Natural killer cell (primary cell): ENCODE measurements at regions not wholly inside any gene's neighbourhood (a gene's known extent, or its start where the extent isn't known, plus 50 kb on each side); places are given as distances from the start of the nearest gene placed in this dataset.

Experiments
- ATAC-seq, 3 donors: fragments of 150-1000 bp in 2 of 3; fragments of 200-7000 bp in 1 of 3; cut with Tn5 transposase; 1 replicate in 1 of 3; 2 replicates in 2 of 3; pipeline ENCODE4 v1.10.0; 2021; ENCODE audit warnings: mild to moderate bottlenecking in 2 of 3, moderate library complexity in 2 of 3
- DNase-seq, 2 donors: peaks; one replicate each; pipeline versions ENCODE4 v3.0.0 to v3.0.0-alpha.2; 2013 to 2021; ENCODE audit warnings: mixed read lengths in 1 of 2
- H3K27ac ChIP-seq: one replicate; pipeline ENCODE4 v1.5.1; 2013; ENCODE audit warnings: mild to moderate bottlenecking, low read length
- H3K27me3 ChIP-seq: one replicate; pipeline ENCODE4 v1.6.1; 2013; ENCODE audit warnings: low read length; ENCODE audit not compliant: control insufficient read depth, insufficient read depth
- H3K36me3 ChIP-seq: one replicate; pipeline ENCODE4 v1.6.1; 2013; ENCODE audit warnings: low read length; ENCODE audit not compliant: control insufficient read depth, insufficient read depth
- H3K4me1 ChIP-seq: one replicate; pipeline ENCODE4 v1.6.1; 2013; ENCODE audit warnings: low read length; ENCODE audit not compliant: control insufficient read depth, insufficient read depth
- H3K4me3 ChIP-seq: one replicate; pipeline ENCODE4 v1.5.1; 2013; ENCODE audit warnings: low read length
- H3K9me3 ChIP-seq: one replicate; pipeline ENCODE4 v1.6.1; 2013; ENCODE audit warnings: low read length; ENCODE audit not compliant: control insufficient read depth, insufficient read depth
- H3K27ac Mint-ChIP-seq, 2 donors: one replicate each; pipeline ENCODE4 v1.8.0; 2022; ENCODE audit warnings: mild to moderate bottlenecking in 2 of 2, mixed read lengths in 2 of 2, moderate library complexity in 1 of 2
- H3K27me3 Mint-ChIP-seq, 2 donors: one replicate each; pipeline ENCODE4 v1.8.0; 2022; ENCODE audit warnings: low read depth in 2 of 2, mixed read lengths in 2 of 2
- H3K36me3 Mint-ChIP-seq: one replicate; pipeline ENCODE4 v1.8.0; 2022; ENCODE audit warnings: mixed read lengths
- H3K4me1 Mint-ChIP-seq, 2 donors: one replicate each; pipeline ENCODE4 v1.8.0; 2022; ENCODE audit warnings: mixed read lengths in 2 of 2
- H3K4me3 Mint-ChIP-seq: one replicate; pipeline ENCODE4 v1.8.0; 2022; ENCODE audit warnings: mild to moderate bottlenecking, moderate library complexity, mixed read lengths
- H3K9me3 Mint-ChIP-seq, 2 donors: one replicate each; pipeline ENCODE4 v1.8.0; 2022; ENCODE audit warnings: mixed read lengths in 2 of 2
- WGBS: methylation state at CpG from one replicate; pipeline ENCODE4 v1.1.7; 2013; ENCODE audit warnings: missing lambda C conversion rate; ENCODE audit not compliant: insufficient coverage; 5-methylcytosine and 5-hydroxymethylcytosine counted together
- intact Hi-C: fragments of 100-400 bp; cut with micrococcal nuclease; formaldehyde crosslinking; loops from one replicate; pipeline ENCODE4 v1.14.2; 2022
- TF ChIP-seq, protein P1 (sequence below): fragments of 200-600 bp; IDR thresholded peaks from one replicate; pipeline ENCODE4 v1.8.0; 2022; ENCODE audit warnings: antibody characterized with exemption

DNA sequence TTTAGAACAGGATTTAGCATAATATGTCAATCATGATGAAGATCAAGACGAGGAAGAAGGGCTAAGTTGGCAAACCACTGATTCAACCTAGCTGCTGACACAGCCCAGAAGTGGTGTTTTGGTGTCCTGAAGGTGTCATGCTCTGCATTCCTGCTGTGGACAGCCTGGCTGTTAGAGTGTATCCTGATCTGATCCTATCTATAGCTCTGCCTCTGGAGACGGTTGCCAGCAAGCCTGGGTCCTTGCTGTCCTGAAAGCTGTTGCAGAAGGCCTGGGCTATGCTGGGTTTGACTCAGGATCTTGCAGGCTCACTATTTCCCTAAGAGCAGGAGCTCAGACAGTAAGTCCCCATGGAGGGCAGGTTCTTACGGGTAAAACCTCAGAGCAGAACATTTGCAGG lies 416.4 kb downstream of the TSHZ3 start:
- Mint-ChIP-seq H3K36me3 (no peaks in the 10 kb centered on the region), H3K27me3 (peaks cover 0 to 6% of the 10 kb centered on the region in 2 donors), H3K27ac (no peak overlapping the region), H3K4me1 (no peaks in the 10 kb centered on the region), H3K4me3 (no peak overlapping the region), H3K9me3 (no peaks in the 10 kb centered on the region)
- H3K27ac ChIP-seq, result no peak overlapping the region
- intact Hi-C loops, result no loop called here
- DNase-seq (no peak), ATAC-seq (no peak)
- H3K36me3 ChIP-seq, result no peaks in the 10 kb centered on the region
- WGBS, result 71% methylated on average over 3 of the region's 3 CpGs
- H3K9me3 ChIP-seq, result peaks cover under 1% of the 10 kb centered on the region
- TF ChIP-seq, protein P1, sequence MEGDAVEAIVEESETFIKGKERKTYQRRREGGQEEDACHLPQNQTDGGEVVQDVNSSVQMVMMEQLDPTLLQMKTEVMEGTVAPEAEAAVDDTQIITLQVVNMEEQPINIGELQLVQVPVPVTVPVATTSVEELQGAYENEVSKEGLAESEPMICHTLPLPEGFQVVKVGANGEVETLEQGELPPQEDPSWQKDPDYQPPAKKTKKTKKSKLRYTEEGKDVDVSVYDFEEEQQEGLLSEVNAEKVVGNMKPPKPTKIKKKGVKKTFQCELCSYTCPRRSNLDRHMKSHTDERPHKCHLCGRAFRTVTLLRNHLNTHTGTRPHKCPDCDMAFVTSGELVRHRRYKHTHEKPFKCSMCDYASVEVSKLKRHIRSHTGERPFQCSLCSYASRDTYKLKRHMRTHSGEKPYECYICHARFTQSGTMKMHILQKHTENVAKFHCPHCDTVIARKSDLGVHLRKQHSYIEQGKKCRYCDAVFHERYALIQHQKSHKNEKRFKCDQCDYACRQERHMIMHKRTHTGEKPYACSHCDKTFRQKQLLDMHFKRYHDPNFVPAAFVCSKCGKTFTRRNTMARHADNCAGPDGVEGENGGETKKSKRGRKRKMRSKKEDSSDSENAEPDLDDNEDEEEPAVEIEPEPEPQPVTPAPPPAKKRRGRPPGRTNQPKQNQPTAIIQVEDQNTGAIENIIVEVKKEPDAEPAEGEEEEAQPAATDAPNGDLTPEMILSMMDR, result no peak
- no peak overlapping the region for H3K4me3 ChIP-seq
- no peaks in the 10 kb centered on the region for H3K4me1 ChIP-seq
- H3K27me3 ChIP-seq, result no peaks in the 10 kb centered on the region

DNA sequence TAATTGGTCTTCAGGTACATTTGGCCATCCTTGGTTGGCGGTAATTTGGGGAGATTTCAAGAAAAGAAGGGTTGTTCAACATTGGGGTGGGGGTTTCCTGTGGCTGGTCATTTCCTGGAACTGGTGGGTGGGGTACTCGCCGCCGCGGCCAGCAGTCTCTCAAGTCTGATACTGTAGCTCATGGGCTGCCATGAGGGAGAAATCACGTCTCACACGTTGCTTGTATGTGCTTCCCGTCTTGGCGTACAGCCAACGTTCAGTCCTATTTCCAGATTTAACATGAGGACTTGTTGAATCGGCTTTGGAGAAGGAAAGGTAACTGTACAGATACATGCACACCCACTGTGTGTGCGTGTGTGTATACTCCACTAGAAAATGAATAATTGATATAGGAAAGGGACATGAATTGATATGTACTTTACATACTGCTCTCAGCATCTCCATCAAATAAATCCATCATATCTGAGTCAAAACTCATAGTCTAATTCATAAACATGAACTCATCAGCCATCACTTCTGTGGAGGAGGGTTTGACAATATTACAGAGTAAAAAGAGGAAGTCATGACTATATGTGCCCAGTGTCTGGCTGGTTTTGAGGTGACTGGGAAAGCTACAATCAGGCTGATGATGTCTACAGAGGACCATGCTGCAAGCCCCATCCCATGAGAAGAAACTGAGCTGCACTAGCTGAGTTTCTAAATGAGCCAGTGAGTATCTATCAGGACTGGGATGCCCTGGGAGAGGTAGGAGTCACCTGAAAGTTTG lies 418.1 kb downstream of the TSHZ3 start:
- intact Hi-C loops, result no loop called here
- no peaks in the 10 kb centered on the region for H3K4me1 ChIP-seq
- peaks cover 5 to 13% of the 10 kb centered on the region in 2 donors for H3K27me3 Mint-ChIP-seq
- H3K4me3 ChIP-seq, result no peak overlapping the region
- H3K27me3 ChIP-seq, result no peaks in the 10 kb centered on the region
- H3K9me3 Mint-ChIP-seq, result no peaks in the 10 kb centered on the region
- H3K36me3 Mint-ChIP-seq, result no peaks in the 10 kb centered on the region
- no peaks in the 10 kb centered on the region for H3K4me1 Mint-ChIP-seq
- H3K27ac ChIP-seq, result no peak overlapping the region
- H3K9me3 ChIP-seq, result peaks cover 7% of the 10 kb centered on the region
- no peak for DNase-seq
- TF ChIP-seq, protein P1, result no peak
- no peak overlapping the region for H3K27ac Mint-ChIP-seq
- H3K36me3 ChIP-seq, result no peaks in the 10 kb centered on the region
- WGBS, result 68% methylated on average over 11 of the region's 12 CpGs
- no peak for ATAC-seq
- H3K4me3 Mint-ChIP-seq, result no peak overlapping the region

DNA sequence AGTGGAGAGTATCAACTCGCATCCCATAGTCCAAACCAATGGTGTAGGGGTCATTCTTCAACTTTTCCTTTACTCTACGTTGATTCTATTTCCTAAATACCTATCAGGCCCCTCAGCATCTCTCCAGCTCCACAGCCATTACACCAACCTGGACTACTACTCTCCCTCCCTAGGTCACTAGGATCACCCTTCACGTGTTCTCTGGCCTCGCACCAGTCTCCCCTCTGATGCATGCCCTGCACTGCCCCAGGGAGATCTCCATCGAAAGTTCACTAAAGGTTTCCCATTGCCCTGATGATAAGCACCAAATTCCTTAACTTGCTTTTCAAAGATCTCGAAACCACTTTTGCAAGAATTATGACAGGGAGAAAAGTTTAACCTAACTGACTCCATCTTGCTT lies 421.5 kb downstream of the TSHZ3 start:
- Histone ChIP-seq H3K4me1 (no peaks in the 10 kb centered on the region), H3K27me3 (peaks cover 2% of the 10 kb centered on the region), H3K27ac (no peak overlapping the region), H3K36me3 (no peaks in the 10 kb centered on the region), H3K9me3 (peaks cover 7% of the 10 kb centered on the region), H3K4me3 (no peak overlapping the region)
- TF ChIP-seq, protein P1, result no peak
- ATAC-seq (no peak), DNase-seq (no peak)
- Mint-ChIP-seq H3K4me1 (no peaks in the 10 kb centered on the region), H3K9me3 (no peaks in the 10 kb centered on the region), H3K27me3 (peaks cover 5 to 12% of the 10 kb centered on the region in 2 donors), H3K4me3 (no peak overlapping the region), H3K36me3 (no peaks in the 10 kb centered on the region), H3K27ac (no peak overlapping the region)
- 76% methylated on average over 6 of the region's 6 CpGs for WGBS
- intact Hi-C loops, result no loop called here

GRCh38 chr19:30924670-30925069 lies 424.6 kb downstream of the TSHZ3 start:
- Histone ChIP-seq H3K4me1 (no peaks in the 10 kb centered on the region), H3K27ac (no peak overlapping the region), H3K36me3 (no peaks in the 10 kb centered on the region), H3K27me3 (peaks cover 2% of the 10 kb centered on the region), H3K4me3 (no peak overlapping the region), H3K9me3 (peaks cover 7% of the 10 kb centered on the region)
- Mint-ChIP-seq H3K27me3 (peaks cover 17 to 18% of the 10 kb centered on the region in 2 donors), H3K27ac (no peak overlapping the region), H3K4me3 (no peak overlapping the region), H3K36me3 (no peaks in the 10 kb centered on the region), H3K9me3 (no peaks in the 10 kb centered on the region), H3K4me1 (no peaks in the 10 kb centered on the region)
- TF ChIP-seq, protein P1, result no peak
- 87% methylated on average over 11 of the region's 11 CpGs for WGBS
- ATAC-seq (no peak), DNase-seq (no peak)
- intact Hi-C loops, result no loop called here
